ENCODE measurements at regions not wholly inside any gene's neighbourhood (a gene's known extent, or its start where the extent isn't known, plus 50 kb on each side); places are given as distances from the start of the nearest gene placed in this dataset.

DNA sequence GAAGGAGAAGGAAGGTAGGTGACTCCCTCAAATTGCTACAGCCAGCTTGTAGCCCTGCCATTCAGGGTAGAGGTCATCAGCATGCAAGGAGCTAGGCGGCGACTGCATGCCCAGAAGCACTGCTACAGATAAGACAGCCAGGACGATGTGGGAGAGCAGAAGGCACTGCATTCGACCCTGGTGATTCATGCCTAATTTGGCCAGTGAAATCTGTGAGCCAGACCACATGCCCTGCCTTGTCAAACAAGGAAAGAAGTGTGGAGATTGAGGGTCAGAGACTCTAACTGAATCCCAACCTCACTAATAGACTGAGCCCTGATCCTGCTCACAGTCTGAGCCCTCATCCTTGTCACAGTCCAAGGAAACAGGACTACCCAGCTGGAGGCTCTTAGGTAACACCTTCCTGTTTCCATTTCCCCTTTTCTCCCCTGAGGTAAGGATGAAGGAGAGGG, 86.6 kb downstream of the LINGO1 start:
- TF ChIP-seq, protein P1, sequence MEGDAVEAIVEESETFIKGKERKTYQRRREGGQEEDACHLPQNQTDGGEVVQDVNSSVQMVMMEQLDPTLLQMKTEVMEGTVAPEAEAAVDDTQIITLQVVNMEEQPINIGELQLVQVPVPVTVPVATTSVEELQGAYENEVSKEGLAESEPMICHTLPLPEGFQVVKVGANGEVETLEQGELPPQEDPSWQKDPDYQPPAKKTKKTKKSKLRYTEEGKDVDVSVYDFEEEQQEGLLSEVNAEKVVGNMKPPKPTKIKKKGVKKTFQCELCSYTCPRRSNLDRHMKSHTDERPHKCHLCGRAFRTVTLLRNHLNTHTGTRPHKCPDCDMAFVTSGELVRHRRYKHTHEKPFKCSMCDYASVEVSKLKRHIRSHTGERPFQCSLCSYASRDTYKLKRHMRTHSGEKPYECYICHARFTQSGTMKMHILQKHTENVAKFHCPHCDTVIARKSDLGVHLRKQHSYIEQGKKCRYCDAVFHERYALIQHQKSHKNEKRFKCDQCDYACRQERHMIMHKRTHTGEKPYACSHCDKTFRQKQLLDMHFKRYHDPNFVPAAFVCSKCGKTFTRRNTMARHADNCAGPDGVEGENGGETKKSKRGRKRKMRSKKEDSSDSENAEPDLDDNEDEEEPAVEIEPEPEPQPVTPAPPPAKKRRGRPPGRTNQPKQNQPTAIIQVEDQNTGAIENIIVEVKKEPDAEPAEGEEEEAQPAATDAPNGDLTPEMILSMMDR (IDR thresholded peaks at IDR 0.05), result no peak
- no peak for TF ChIP-seq POLR2A (IDR thresholded peaks at IDR 0.05)
